22Rv1 (cell line): ENCODE measurements at regions not wholly inside any gene's neighbourhood (a gene's known extent, or its start where the extent isn't known, plus 50 kb on each side); places are given as distances from the start of the nearest gene placed in this dataset.

Experiments used
- CTCF ChIP-seq: fragments of 450-650 bp; IDR thresholded peaks from 2 replicates; pipeline ENCODE4 v1.5.1; 2017; ENCODE audit warnings: mild to moderate bottlenecking
- ZFX ChIP-seq: fragments of 450-650 bp; IDR thresholded peaks from 2 replicates; pipeline ENCODE4 v1.6.1; 2017; ENCODE audit warnings: antibody characterized with exemption, borderline replicate concordance

DNA sequence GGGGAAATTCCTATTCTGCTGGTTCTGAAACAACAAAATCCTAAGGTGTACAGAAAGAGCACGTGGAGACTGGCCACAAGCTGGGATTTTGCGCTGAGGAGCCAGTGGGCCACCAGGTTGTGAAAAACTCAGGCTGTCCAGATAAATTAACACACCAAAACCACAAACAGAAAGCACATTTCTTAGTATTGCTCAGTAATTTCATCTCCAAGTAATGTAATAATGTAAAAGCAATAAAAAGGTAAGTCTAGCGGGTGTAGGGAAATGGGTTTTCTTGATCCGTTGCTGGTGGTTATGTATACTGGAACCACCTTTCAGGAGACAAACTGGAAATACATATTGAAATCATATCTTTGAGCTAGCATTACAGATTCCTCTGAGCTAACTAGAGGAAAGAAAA is 195.6 kb upstream of the CNR1 start:
- TF ChIP-seq CTCF, result no peak
- TF ChIP-seq ZFX, result no peak
